SK-N-SH treated with all-trans-retinoic acid at 6 μM for 48 hours (cell line): ENCODE measurements at regions not wholly inside any gene's neighbourhood (a gene's known extent, or its start where the extent isn't known, plus 50 kb on each side); places are given as distances from the start of the nearest gene placed in this dataset.

Experiments used
- ATAC-seq: fragments of 200-7000 bp; cut with Tn5 transposase; 3 replicates; pipeline ENCODE4 v1.9.1; 2020; ENCODE audit warnings: mild to moderate bottlenecking, moderate library complexity
- ARNTL ChIP-seq: fragments of 450-650 bp; formaldehyde crosslinking; IDR thresholded peaks from 2 replicates; pipeline ENCODE4 v1.5.0; 2020; ENCODE audit warnings: low read depth, mild to moderate bottlenecking, moderate library complexity, borderline replicate concordance
- BACH2 ChIP-seq: fragments of 250-450 bp; sonication (Bioruptor Pico); IDR thresholded peaks from 2 replicates; pipeline ENCODE4 v1.9.0; 2021; ENCODE audit warnings: mild to moderate bottlenecking, borderline replicate concordance
- CSDC2 ChIP-seq: fragments of 250-450 bp; sonication (Bioruptor Pico); IDR thresholded peaks from 2 replicates; pipeline ENCODE4 v1.5.0; 2020; ENCODE audit warnings: mild to moderate bottlenecking, moderate library complexity
- ESRRG ChIP-seq: fragments of 250-450 bp; sonication (Bioruptor Pico); IDR thresholded peaks from 2 replicates; pipeline ENCODE4 v1.6.1; 2021; ENCODE audit warnings: mild to moderate bottlenecking
- GLIS3 ChIP-seq: fragments of 250-450 bp; sonication (Bioruptor Pico); IDR thresholded peaks from 2 replicates; pipeline ENCODE4 v1.5.0; 2020; ENCODE audit warnings: mild to moderate bottlenecking, moderate library complexity
- ISL1 ChIP-seq: fragments of 250-450 bp; sonication (Bioruptor Pico); IDR thresholded peaks from 2 replicates; pipeline ENCODE4 v2.1.2; 2022; ENCODE audit warnings: mild to moderate bottlenecking, moderate library complexity
- OSR1 ChIP-seq: fragments of 250-450 bp; sonication (Bioruptor Pico); IDR thresholded peaks from 2 replicates; pipeline ENCODE4 v1.8.0; 2022; ENCODE audit warnings: moderate library complexity, mild to moderate bottlenecking, inconsistent platforms
- PPARA ChIP-seq: fragments of 250-450 bp; sonication (Bioruptor Pico); IDR thresholded peaks from 2 replicates; pipeline ENCODE4 v1.5.0; 2020; ENCODE audit warnings: mild to moderate bottlenecking, borderline replicate concordance
- RARB ChIP-seq: fragments of 250-450 bp; sonication (Bioruptor Pico); IDR thresholded peaks from 2 replicates; pipeline ENCODE4 v1.8.0; 2021; ENCODE audit warnings: mild to moderate bottlenecking, moderate library complexity
- SNAI2 ChIP-seq: fragments of 250-450 bp; sonication (Bioruptor Pico); IDR thresholded peaks from 2 replicates; pipeline ENCODE4 v1.5.0; 2020; ENCODE audit warnings: mild to moderate bottlenecking, moderate library complexity
- TCF4 ChIP-seq: fragments of 250-450 bp; sonication (Bioruptor Pico); IDR thresholded peaks from 2 replicates; pipeline ENCODE4 v1.8.0; 2021; ENCODE audit warnings: mild to moderate bottlenecking, moderate library complexity, borderline replicate concordance
- TOX ChIP-seq: fragments of 250-450 bp; sonication (Bioruptor Pico); IDR thresholded peaks from 2 replicates; pipeline ENCODE4 v1.8.0; 2021; ENCODE audit warnings: mild to moderate bottlenecking, moderate library complexity, borderline replicate concordance
- ZC3H10 ChIP-seq: fragments of 250-450 bp; sonication (Bioruptor Pico); IDR thresholded peaks from 2 replicates; pipeline ENCODE4 v1.5.1; 2021; ENCODE audit warnings: mild to moderate bottlenecking, moderate library complexity
- ZFP30 ChIP-seq: fragments of 450-650 bp; formaldehyde crosslinking; IDR thresholded peaks from 2 replicates; pipeline ENCODE4 v1.5.0; 2022; ENCODE audit warnings: mild to moderate bottlenecking, moderate library complexity
- ZNF565 ChIP-seq: fragments of 450-650 bp; formaldehyde crosslinking; conservative IDR thresholded peaks from 2 replicates; pipeline ENCODE4 v1.5.0; 2020; ENCODE audit warnings: low read depth, mild to moderate bottlenecking, moderate library complexity
- ZNF70 ChIP-seq: fragments of 450-650 bp; formaldehyde crosslinking; IDR thresholded peaks from 2 replicates; pipeline ENCODE4 v1.5.0; 2020; ENCODE audit warnings: mild to moderate bottlenecking, moderate library complexity
- ZNF8 ChIP-seq: fragments of 450-650 bp; formaldehyde crosslinking; IDR thresholded peaks from 2 replicates; pipeline ENCODE4 v1.5.0; 2020; ENCODE audit warnings: mild to moderate bottlenecking, moderate library complexity
- TF ChIP-seq, protein P1 (sequence below): fragments of 250-450 bp; sonication (Bioruptor Pico); IDR thresholded peaks from 2 replicates; pipeline ENCODE4 v1.5.0; 2020; ENCODE audit warnings: mild to moderate bottlenecking, moderate library complexity
- TF ChIP-seq, protein P2 (sequence below): fragments of 250-450 bp; sonication (Bioruptor Pico); IDR thresholded peaks from 2 replicates; pipeline ENCODE4 v1.8.0; 2021; ENCODE audit warnings: low read depth, mild to moderate bottlenecking, moderate library complexity, borderline replicate concordance
- TF ChIP-seq, protein P3 (sequence below): fragments of 250-450 bp; sonication (Bioruptor Pico); IDR thresholded peaks from 2 replicates; pipeline ENCODE4 v1.8.0; 2020; ENCODE audit warnings: mild to moderate bottlenecking, moderate library complexity, borderline replicate concordance
- TF ChIP-seq, protein P4 (sequence below): fragments of 250-450 bp; sonication (Bioruptor Pico); IDR thresholded peaks from 2 replicates; pipeline ENCODE4 v1.5.1; 2021; ENCODE audit warnings: mild to moderate bottlenecking, moderate library complexity
- TF ChIP-seq, protein P5 (sequence below): fragments of 250-450 bp; sonication (Bioruptor Pico); IDR thresholded peaks from 2 replicates; pipeline ENCODE4 v1.5.1; 2020; ENCODE audit warnings: low read depth, mild to moderate bottlenecking, moderate library complexity

DNA sequence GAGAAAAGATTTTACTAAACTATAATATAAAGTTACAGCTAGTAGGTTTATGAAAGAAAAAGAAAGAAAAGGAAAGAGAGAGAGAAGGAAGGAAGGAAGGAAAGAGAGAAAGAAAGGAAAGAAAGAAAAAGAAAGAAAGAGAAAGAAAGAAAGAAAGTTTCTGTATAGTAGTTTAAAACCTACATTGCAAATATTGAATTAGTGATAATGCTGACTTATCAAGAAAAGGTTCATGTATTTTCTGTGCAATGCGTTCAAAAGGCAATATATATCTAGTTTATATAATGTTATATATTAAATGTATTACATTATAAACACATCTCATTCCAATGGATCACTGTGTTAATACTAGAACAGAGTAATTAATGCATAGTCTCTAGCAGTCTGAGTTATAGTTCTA is 648.4 kb downstream of the ZBBX start:
- no peak for ATAC-seq
- TF ChIP-seq RARB (CRISPR knock-in tag) (no peak), ARNTL (no peak), ZNF565 (CRISPR knock-in tag) (no peak), PPARA (CRISPR knock-in tag) (no peak), ZNF70 (CRISPR knock-in tag) (no peak), SNAI2 (no peak), ZNF8 (no peak), ISL1 (CRISPR knock-in tag) (no peak)
- TF ChIP-seq, protein P1, sequence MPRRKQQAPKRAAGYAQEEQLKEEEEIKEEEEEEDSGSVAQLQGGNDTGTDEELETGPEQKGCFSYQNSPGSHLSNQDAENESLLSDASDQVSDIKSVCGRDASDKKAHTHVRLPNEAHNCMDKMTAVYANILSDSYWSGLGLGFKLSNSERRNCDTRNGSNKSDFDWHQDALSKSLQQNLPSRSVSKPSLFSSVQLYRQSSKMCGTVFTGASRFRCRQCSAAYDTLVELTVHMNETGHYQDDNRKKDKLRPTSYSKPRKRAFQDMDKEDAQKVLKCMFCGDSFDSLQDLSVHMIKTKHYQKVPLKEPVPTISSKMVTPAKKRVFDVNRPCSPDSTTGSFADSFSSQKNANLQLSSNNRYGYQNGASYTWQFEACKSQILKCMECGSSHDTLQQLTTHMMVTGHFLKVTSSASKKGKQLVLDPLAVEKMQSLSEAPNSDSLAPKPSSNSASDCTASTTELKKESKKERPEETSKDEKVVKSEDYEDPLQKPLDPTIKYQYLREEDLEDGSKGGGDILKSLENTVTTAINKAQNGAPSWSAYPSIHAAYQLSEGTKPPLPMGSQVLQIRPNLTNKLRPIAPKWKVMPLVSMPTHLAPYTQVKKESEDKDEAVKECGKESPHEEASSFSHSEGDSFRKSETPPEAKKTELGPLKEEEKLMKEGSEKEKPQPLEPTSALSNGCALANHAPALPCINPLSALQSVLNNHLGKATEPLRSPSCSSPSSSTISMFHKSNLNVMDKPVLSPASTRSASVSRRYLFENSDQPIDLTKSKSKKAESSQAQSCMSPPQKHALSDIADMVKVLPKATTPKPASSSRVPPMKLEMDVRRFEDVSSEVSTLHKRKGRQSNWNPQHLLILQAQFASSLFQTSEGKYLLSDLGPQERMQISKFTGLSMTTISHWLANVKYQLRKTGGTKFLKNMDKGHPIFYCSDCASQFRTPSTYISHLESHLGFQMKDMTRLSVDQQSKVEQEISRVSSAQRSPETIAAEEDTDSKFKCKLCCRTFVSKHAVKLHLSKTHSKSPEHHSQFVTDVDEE (CRISPR knock-in tag) = no peak

DNA sequence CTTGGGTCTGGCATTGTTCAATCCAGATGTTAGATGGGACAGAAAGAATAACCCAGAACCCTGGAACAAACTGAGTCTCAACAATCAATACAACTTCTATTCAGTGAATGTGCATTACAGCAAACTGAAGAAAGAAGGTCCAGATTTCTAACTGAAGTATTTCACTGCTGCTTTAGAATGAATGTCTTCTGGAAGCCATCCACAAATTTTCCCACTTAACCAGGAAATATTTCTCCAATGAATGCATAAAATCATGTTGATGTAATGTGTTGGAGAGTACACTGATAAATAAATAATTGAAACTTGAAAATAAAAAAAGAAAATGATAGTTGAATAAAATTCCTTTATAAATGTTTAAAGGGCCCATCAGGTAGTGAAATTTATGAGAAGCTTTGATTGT is 658.6 kb downstream of the ZBBX start:
- no peak for ATAC-seq
- TF ChIP-seq ZC3H10 (CRISPR knock-in tag) (no peak), TOX (CRISPR knock-in tag) (no peak), PPARA (CRISPR knock-in tag) (no peak), ESRRG (CRISPR knock-in tag) (no peak), ARNTL (no peak), ZNF70 (CRISPR knock-in tag) (no peak)
- TF ChIP-seq, protein P2, sequence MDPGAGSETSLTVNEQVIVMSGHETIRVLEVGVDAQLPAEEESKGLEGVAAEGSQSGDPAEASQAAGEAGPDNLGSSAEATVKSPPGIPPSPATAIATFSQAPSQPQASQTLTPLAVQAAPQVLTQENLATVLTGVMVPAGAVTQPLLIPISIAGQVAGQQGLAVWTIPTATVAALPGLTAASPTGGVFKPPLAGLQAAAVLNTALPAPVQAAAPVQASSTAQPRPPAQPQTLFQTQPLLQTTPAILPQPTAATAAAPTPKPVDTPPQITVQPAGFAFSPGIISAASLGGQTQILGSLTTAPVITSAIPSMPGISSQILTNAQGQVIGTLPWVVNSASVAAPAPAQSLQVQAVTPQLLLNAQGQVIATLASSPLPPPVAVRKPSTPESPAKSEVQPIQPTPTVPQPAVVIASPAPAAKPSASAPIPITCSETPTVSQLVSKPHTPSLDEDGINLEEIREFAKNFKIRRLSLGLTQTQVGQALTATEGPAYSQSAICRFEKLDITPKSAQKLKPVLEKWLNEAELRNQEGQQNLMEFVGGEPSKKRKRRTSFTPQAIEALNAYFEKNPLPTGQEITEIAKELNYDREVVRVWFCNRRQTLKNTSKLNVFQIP = no peak

DNA sequence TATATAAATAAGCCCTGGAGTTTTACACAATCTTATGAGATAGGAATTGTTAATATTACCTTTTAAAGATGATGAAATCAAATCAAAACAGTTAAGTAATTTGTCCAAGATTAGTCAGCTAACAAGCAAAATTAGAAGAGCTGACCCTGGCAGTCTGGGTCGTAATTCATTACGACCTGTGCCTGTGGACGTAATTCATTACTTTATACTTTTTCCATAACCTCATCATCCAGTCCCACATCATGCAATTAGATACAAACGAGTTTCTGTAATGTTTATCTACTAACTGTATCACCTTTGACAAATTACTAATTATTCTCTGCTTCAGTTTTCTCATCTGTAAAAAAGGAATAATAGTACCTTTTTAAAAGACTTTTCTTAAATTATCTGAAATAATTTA is 665.9 kb downstream of the ZBBX start:
- TF ChIP-seq CSDC2 (CRISPR knock-in tag) = no peak
- no peak for TF ChIP-seq ZNF565 (CRISPR knock-in tag)
- TF ChIP-seq, protein P3, sequence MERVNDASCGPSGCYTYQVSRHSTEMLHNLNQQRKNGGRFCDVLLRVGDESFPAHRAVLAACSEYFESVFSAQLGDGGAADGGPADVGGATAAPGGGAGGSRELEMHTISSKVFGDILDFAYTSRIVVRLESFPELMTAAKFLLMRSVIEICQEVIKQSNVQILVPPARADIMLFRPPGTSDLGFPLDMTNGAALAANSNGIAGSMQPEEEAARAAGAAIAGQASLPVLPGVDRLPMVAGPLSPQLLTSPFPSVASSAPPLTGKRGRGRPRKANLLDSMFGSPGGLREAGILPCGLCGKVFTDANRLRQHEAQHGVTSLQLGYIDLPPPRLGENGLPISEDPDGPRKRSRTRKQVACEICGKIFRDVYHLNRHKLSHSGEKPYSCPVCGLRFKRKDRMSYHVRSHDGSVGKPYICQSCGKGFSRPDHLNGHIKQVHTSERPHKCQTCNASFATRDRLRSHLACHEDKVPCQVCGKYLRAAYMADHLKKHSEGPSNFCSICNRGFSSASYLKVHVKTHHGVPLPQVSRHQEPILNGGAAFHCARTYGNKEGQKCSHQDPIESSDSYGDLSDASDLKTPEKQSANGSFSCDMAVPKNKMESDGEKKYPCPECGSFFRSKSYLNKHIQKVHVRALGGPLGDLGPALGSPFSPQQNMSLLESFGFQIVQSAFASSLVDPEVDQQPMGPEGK = no peak
- TF ChIP-seq ISL1 (CRISPR knock-in tag) = no peak
- TF ChIP-seq GLIS3 (CRISPR knock-in tag) = no peak
- TF ChIP-seq, protein P2 = no peak
- no peak for TF ChIP-seq ZNF8
- TF ChIP-seq SNAI2 = no peak
- TF ChIP-seq TOX (CRISPR knock-in tag) = no peak
- TF ChIP-seq RARB (CRISPR knock-in tag) = no peak
- TF ChIP-seq, protein P4, sequence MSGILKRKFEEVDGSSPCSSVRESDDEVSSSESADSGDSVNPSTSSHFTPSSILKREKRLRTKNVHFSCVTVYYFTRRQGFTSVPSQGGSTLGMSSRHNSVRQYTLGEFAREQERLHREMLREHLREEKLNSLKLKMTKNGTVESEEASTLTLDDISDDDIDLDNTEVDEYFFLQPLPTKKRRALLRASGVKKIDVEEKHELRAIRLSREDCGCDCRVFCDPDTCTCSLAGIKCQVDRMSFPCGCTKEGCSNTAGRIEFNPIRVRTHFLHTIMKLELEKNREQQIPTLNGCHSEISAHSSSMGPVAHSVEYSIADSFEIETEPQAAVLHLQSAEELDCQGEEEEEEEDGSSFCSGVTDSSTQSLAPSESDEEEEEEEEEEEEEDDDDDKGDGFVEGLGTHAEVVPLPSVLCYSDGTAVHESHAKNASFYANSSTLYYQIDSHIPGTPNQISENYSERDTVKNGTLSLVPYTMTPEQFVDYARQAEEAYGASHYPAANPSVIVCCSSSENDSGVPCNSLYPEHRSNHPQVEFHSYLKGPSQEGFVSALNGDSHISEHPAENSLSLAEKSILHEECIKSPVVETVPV (CRISPR knock-in tag) = no peak
- no peak for TF ChIP-seq ZFP30
- no peak for TF ChIP-seq ZC3H10 (CRISPR knock-in tag)
- no peak for TF ChIP-seq TCF4 (CRISPR knock-in tag)
- TF ChIP-seq, protein P5, sequence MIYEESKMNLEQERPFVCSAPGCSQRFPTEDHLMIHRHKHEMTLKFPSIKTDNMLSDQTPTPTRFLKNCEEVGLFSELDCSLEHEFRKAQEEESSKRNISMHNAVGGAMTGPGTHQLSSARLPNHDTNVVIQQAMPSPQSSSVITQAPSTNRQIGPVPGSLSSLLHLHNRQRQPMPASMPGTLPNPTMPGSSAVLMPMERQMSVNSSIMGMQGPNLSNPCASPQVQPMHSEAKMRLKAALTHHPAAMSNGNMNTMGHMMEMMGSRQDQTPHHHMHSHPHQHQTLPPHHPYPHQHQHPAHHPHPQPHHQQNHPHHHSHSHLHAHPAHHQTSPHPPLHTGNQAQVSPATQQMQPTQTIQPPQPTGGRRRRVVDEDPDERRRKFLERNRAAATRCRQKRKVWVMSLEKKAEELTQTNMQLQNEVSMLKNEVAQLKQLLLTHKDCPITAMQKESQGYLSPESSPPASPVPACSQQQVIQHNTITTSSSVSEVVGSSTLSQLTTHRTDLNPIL = no peak
- no peak for TF ChIP-seq ARNTL
- no peak for TF ChIP-seq OSR1 (CRISPR knock-in tag)
- TF ChIP-seq BACH2 (CRISPR knock-in tag) = no peak
- no peak for ATAC-seq
